ENCODE measurements at regions not wholly inside any gene's neighbourhood (a gene's known extent, or its start where the extent isn't known, plus 50 kb on each side); places are given as distances from the start of the nearest gene placed in this dataset.

- no peak overlapping the region for H3K9ac ChIP-seq
- no peaks in the 10 kb centered on the region for H3K36me3 ChIP-seq (ENCODE audit: insufficient read depth)
- no peaks in the 10 kb centered on the region for H3K27me3 ChIP-seq (ENCODE audit: insufficient read depth, low read depth)
- H2AFZ ChIP-seq (ENCODE audit: low read depth), result no peak overlapping the region
- H3K79me2 ChIP-seq (ENCODE audit: insufficient read depth, low read depth), result no peaks in the 10 kb centered on the region
- H3K27ac ChIP-seq, result no peak overlapping the region
- no peaks in the 10 kb centered on the region for H3K4me1 ChIP-seq (ENCODE audit: low read depth, poor library complexity, severe bottlenecking)
- H3K4me3 ChIP-seq (IDR thresholded peaks at IDR 0.05; ENCODE audit: insufficient read depth, low read depth, low read length), result no peak overlapping the region
- no peak overlapping the region for H3K4me2 ChIP-seq
- H4K20me1 ChIP-seq (ENCODE audit: insufficient read depth), result no peaks in the 10 kb centered on the region
- no peak for TF ChIP-seq CTCF (conservative IDR thresholded peaks at IDR 0.05; ENCODE audit: low read depth, low read length)
Measured at GRCh38 chr11:112859787-112860186, 101.4 kb upstream of the NCAM1 start.

GRCh38 chr11:112861356-112861755 lies 99.9 kb upstream of the NCAM1 start:
- Histone ChIP-seq H2AFZ (ENCODE audit: low read depth) (no peak overlapping the region), H3K9ac (no peak overlapping the region), H4K20me1 (ENCODE audit: insufficient read depth) (no peaks in the 10 kb centered on the region), H3K4me3 (IDR thresholded peaks at IDR 0.05; ENCODE audit: insufficient read depth, low read depth, low read length) (no peak overlapping the region), H3K27ac (no peak overlapping the region), H3K4me2 (no peak overlapping the region), H3K4me1 (ENCODE audit: low read depth, poor library complexity, severe bottlenecking) (no peaks in the 10 kb centered on the region), H3K36me3 (ENCODE audit: insufficient read depth) (no peaks in the 10 kb centered on the region), H3K79me2 (ENCODE audit: insufficient read depth, low read depth) (no peaks in the 10 kb centered on the region), H3K27me3 (ENCODE audit: insufficient read depth, low read depth) (no peaks in the 10 kb centered on the region)
- TF ChIP-seq CTCF (conservative IDR thresholded peaks at IDR 0.05; ENCODE audit: low read depth, low read length), result no peak

GRCh38 chr11:112863305-112863704 lies 97.9 kb upstream of the NCAM1 start:
- Histone ChIP-seq H2AFZ (ENCODE audit: low read depth) (no peak overlapping the region), H3K79me2 (ENCODE audit: insufficient read depth, low read depth) (no peaks in the 10 kb centered on the region), H3K36me3 (ENCODE audit: insufficient read depth) (no peaks in the 10 kb centered on the region), H3K4me1 (ENCODE audit: low read depth, poor library complexity, severe bottlenecking) (no peaks in the 10 kb centered on the region), H3K27me3 (ENCODE audit: insufficient read depth, low read depth) (no peaks in the 10 kb centered on the region), H3K4me3 (IDR thresholded peaks at IDR 0.05; ENCODE audit: insufficient read depth, low read depth, low read length) (no peak overlapping the region), H3K4me2 (no peak overlapping the region), H4K20me1 (ENCODE audit: insufficient read depth) (no peaks in the 10 kb centered on the region), H3K9ac (no peak overlapping the region), H3K27ac (no peak overlapping the region)
- TF ChIP-seq CTCF (conservative IDR thresholded peaks at IDR 0.05; ENCODE audit: low read depth, low read length), result no peak

GRCh38 chr11:112864672-112865071 lies 96.5 kb upstream of the NCAM1 start:
- no peak for TF ChIP-seq CTCF (conservative IDR thresholded peaks at IDR 0.05; ENCODE audit: low read depth, low read length)
- Histone ChIP-seq H3K79me2 (ENCODE audit: insufficient read depth, low read depth) (no peaks in the 10 kb centered on the region), H4K20me1 (ENCODE audit: insufficient read depth) (no peaks in the 10 kb centered on the region), H2AFZ (ENCODE audit: low read depth) (no peak overlapping the region), H3K4me1 (ENCODE audit: low read depth, poor library complexity, severe bottlenecking) (no peaks in the 10 kb centered on the region), H3K27me3 (ENCODE audit: insufficient read depth, low read depth) (no peaks in the 10 kb centered on the region), H3K27ac (no peak overlapping the region), H3K9ac (no peak overlapping the region), H3K4me2 (no peak overlapping the region), H3K4me3 (IDR thresholded peaks at IDR 0.05; ENCODE audit: insufficient read depth, low read depth, low read length) (no peak overlapping the region), H3K36me3 (ENCODE audit: insufficient read depth) (no peaks in the 10 kb centered on the region)
